HT-29 (cell line): ENCODE measurements at regions not wholly inside any gene's neighbourhood (a gene's known extent, or its start where the extent isn't known, plus 50 kb on each side); places are given as distances from the start of the nearest gene placed in this dataset. TPM values are rescaled to one million over a fixed set of nuclear protein-coding genes. Genes with fewer than 3 reads are reported as not detected.

Experiments
- DNase-seq: peaks from one replicate; pipeline ENCODE4 v3.0.0-alpha.2; 2015; ENCODE audit warnings: low spot score
- small RNA-seq: library from RNA; depleted of rRNA; stranded (forward); fragments of <200 nt; gene quantifications from one replicate; pipeline ENCODE3, GENCODE V24; 2014

DNA sequence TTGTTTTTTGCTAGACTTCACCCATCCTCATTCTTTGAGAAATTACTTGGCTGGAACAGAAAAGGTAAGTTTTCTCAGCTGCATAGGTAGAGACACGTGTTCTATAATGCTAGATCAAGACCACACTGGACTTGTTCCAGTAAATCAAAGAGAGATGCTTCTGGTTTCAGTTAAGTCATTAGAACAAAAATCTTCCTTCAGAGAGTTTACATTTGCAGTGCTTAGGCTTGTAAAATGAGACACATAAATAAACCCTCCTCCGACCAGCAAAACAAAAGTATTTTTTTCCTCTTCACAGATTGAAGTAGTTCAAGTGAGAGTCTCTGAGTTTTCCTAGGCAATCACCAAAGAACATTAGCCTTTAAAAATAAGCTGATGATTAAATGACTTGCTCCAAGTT is 87.3 kb upstream of the PROK2 start:
- no peak for DNase-seq

DNA sequence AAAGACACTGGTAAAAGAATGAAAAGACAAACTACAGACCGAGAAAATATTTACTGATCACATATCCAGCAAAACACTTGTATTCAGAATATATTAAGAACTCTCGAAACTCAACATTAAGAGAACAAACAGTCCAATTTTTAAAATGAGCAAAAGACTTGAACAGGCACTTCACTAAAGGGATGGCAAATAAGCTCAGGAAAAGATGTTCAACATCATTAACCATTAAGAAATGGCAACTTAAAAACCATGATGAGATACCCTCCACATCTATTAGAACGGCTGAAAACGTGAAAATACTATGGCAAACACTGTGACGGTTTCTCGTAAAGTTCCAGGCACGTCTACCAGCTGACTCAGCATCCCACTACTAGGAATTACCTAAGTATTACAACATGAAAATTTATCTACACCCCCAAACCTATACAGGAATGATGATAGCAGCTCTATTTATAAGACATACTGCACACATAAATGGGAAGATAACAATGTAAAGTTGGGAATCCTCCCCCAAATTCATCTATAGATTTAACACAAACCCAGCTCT is 86.1 kb upstream of the PROK2 start:
- DNase-seq: no peak

- no peak for DNase-seq
Observed at GRCh38 chr3:71868876-71869275, 83.9 kb upstream of the PROK2 start.

- DNase-seq: no peak
Observed at GRCh38 chr3:71865727-71866126, 80.8 kb upstream of the PROK2 start.

DNA sequence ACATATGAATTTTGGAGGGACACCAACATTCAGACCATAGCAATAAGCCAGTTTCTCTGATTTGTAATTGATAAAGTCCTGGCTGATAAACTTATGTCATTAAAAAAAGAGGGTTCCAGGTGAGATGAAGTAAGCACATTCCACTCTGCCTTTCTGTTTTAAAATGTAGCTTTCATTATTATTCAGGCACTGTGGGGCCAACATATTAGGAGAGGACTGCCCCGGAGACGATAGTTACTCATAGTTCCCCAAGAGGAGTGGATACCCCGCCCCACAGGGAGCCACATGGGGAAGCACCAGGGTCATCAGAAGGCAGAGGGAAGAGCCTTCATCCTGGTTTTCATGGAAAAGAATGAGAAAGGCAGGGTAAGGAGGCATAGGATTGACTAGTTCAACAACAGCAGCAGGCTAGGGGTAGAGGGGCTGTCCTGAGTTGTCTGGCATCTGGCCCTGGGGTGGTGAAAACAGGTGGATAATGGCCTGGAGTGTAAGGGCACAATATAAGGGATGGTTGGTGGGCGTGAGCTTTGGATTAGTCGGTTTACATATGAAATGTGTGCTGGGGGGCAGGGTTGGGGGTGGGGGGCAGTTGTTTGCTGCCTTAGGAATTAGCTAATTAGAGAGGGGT is 78.7 kb upstream of the PROK2 start:
- no peak for DNase-seq

DNA sequence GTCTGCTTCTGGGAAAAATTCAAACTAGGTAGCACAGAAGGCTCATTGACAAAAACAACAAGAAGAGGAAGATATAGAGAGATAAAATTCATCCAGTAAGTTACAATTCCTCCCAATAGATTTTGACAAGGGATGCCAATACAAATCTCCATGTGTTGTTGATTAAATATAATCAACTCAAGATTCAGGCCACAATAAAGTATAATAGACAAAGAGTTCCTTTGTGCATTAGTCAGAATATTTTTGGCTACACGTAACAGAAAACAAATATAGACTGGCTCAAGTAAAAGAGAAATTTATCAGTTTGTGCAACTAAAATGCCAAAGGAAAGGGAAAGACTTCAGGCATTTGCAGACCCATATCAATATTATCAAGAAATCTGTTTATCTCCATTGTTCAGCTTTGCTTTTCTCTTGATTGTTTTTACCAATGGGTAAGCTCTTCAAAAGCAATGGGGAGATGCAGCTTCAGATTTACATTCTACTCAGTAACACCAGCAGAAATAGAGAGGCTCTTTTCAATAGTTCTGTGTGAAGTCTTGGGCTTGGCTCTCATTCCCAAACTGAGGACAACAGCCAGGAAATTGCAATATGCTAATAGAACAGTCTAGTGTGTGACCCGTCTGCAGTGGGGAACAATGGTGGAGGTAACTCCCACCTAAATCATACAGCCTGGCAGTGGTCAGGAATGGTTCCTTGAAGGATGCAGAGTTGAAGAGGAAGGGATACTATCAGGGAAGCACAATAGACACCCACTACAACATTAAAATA is 77.6 kb upstream of the PROK2 start:
- no peak for DNase-seq

DNA sequence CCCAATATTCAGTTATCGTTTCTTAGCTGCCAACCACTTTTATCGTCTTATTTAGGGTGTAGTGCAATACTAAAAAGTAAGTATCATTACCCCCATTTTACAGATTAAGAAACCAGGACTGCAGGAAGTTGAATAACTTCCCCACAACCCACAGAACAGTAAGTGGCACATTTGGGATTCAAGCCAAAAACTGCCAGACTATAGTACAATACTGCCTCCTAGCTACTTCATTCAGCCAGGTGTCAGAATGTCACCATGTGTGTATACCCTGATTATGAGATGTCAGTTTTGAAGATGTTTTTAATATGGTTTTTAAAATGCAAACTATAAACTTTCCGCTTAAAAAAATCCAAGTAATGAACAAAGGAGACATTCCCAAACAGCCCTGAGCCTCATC is 74.2 kb upstream of the PROK2 start:
- peak; percentile 56 for DNase-seq

DNA sequence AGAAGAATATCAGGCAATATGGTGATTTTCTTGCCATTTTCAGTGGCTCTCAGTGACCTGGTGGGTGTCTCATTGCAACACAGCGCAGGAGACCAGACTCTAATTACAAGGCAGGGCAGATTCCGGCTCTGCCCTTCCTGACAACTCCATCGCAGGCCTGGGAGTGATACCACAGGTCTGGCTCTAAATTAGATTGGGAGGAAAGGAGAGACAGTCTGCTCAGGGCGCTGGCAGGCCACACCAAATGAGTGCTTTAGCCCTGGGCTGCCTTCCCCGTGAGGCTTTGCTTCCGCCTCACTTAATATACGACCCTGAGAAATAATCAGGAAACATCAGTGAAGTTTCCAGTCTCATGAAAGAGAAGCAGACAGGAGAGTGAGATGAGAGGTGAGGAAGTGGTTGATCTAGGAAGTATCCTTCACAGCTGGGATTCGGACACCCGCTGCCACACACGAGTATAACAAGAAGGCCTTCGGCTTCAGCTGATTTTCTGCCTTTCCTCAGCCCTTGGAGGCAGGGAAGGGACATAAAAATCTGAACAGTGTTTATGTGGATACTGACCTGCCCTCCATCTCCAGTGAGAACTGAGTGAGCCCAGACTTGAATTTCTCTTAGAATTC is 73.7 kb upstream of the PROK2 start:
- DNase-seq: no peak

- no peak for DNase-seq
Observed at GRCh38 chr3:71857956-71858355, 73.0 kb upstream of the PROK2 start.

DNA sequence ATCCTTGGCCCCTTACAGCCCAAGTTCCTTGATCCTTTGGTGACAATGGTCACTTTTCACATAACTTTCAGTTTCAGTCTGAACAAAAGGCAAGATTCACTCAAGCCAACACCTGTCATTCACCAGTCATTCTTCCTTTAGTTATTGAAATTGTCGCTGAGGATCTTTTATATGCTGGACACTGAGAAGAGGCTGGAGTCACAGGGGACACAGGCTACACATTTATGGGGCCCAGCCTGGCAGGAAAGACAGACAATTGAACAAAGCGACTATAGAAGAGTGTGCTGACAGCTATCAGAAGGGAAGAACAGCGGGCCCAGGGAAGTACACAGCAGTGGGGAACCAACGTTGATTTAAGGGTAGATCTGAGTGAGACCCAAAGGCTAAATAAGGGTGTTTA is 69.8 kb upstream of the PROK2 start:
- no peak for DNase-seq

- no peak for DNase-seq
Observed at GRCh38 chr3:71854096-71854495, 69.1 kb upstream of the PROK2 start.

GRCh38 chr3:71851878-71852277 is 66.9 kb upstream of the PROK2 start:
- no peak for DNase-seq

DNA sequence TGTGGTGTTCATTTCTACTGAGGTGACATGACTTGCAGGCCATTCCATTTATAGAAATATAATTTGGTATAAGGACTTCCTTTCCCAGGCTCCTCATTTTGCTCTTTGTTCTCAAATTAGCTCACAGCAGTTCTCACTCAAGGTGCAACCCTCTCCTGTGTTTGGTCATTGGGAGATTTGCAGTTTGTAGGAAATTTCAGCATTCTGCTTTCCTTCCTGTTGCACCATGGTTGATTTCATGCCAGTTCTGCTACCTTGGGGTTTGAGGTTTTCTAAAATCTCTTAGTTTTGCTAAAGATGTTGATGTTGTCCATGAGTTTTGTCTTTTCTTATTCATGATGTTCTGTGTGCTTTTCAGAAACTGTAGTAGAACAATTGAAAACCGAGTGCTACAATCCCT is 65.7 kb upstream of the PROK2 start:
- DNase-seq: no peak

- DNase-seq: no peak
Observed at GRCh38 chr3:71849681-71850080, 64.7 kb upstream of the PROK2 start.

DNA sequence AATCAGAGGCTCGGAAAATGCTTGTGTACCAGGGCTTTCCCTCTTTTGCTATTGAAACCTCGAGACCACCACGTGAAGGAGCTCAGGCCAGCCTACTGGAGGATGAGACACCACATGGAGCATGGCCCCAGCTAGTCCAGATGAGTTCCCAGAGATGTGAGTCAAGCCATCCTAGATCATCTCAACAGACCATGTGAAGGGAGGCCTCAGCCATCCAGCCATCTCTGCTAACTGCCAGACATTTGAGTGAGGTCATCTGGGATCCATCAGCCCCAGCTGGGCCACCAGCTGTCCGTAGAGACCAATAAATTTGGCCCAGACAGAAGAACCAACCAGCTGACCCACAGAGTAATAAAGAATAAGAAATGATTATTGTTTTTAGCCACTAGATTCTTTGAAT is 62.8 kb upstream of the PROK2 start:
- DNase-seq: no peak

DNA sequence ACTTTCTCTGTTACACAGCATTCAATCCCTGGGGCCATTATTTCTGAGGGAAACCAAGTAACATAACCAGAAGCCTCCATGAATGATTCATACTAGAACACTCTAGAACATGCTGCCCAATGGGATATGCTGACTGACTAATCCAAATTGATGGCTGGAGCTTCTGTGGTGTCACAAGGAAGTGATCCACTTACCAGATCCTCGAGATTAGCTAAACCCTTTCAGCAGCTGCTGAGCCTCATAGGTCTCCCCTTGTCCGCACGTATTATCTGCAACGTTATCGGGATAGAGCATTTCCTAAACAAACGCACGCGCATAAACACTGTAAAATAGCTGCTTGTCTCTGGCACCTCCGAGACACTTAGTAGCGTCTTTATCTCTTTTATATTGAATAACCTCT is 61.2 kb upstream of the PROK2 start:
- no peak for DNase-seq

GRCh38 chr3:71843071-71843470 is 58.1 kb upstream of the PROK2 start:
- DNase-seq: no peak

DNA sequence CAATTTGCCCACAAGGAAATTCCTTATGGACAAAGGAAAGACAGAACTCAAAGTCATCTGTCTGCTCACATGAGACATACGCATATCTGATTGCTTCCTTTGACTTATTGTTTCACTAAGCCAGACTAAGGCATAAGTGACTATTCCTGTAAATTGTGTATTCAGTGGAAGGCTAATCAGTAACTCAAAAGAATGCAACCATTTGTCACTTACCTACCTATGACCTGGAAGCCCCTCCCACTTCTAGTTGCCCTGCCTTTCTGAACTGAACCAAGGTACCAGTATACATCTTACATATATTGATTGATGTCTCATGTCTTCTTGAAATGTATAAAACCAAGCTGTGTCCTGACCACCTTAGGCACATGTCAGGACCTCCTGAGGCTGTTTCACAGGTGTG is 53.5 kb upstream of the PROK2 start:
- peak; percentile 1 for DNase-seq

Small RNAs in the stretch of these regions (small RNA-seq; reads per million reads assigned to genes)
- gene AC104435.1: not detected
- not detected for gene AC105265.1
- not detected for gene RNA5SP136
- gene RNU1-62P: not detected
- gene UBE2Q2P9: not detected
